ENCODE measurements at regions not wholly inside any gene's neighbourhood (a gene's known extent, or its start where the extent isn't known, plus 50 kb on each side); places are given as distances from the start of the nearest gene placed in this dataset.

DNA sequence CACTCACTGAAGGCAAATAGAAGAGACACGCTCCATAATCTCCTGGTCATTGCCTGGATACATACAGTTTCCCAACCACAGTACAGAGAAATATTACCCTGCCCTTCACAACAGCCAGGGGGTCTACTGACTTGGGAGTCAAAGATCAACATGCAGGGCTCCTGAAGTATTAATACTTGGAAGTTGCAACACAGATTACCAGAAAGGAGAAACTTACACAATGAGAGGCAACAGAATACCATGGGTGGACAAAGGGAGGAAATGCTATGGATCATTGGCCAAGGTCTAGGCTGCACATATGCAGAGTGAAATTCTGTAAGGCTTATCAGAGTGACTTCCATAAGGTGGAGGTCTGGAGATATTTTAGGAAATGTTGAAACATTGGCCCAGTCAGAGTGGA lies 267.9 kb upstream of the FAT3 start:
- TF ChIP-seq, protein P1, sequence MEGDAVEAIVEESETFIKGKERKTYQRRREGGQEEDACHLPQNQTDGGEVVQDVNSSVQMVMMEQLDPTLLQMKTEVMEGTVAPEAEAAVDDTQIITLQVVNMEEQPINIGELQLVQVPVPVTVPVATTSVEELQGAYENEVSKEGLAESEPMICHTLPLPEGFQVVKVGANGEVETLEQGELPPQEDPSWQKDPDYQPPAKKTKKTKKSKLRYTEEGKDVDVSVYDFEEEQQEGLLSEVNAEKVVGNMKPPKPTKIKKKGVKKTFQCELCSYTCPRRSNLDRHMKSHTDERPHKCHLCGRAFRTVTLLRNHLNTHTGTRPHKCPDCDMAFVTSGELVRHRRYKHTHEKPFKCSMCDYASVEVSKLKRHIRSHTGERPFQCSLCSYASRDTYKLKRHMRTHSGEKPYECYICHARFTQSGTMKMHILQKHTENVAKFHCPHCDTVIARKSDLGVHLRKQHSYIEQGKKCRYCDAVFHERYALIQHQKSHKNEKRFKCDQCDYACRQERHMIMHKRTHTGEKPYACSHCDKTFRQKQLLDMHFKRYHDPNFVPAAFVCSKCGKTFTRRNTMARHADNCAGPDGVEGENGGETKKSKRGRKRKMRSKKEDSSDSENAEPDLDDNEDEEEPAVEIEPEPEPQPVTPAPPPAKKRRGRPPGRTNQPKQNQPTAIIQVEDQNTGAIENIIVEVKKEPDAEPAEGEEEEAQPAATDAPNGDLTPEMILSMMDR (IDR thresholded peaks at IDR 0.05) = no peak
- TF ChIP-seq, protein P2, sequence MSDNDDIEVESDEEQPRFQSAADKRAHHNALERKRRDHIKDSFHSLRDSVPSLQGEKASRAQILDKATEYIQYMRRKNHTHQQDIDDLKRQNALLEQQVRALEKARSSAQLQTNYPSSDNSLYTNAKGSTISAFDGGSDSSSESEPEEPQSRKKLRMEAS (CRISPR knock-in tag; IDR thresholded peaks at IDR 0.05) = no peak
- TF ChIP-seq ZNF416 (CRISPR knock-in tag; IDR thresholded peaks at IDR 0.05) = no peak
- TF ChIP-seq, protein P3, sequence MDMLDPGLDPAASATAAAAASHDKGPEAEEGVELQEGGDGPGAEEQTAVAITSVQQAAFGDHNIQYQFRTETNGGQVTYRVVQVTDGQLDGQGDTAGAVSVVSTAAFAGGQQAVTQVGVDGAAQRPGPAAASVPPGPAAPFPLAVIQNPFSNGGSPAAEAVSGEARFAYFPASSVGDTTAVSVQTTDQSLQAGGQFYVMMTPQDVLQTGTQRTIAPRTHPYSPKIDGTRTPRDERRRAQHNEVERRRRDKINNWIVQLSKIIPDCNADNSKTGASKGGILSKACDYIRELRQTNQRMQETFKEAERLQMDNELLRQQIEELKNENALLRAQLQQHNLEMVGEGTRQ (CRISPR knock-in tag; IDR thresholded peaks at IDR 0.05) = no peak
- no peak for TF ChIP-seq FOXP1 (CRISPR knock-in tag; IDR thresholded peaks at IDR 0.05; ENCODE audit: borderline replicate concordance)
- TF ChIP-seq, protein P4, sequence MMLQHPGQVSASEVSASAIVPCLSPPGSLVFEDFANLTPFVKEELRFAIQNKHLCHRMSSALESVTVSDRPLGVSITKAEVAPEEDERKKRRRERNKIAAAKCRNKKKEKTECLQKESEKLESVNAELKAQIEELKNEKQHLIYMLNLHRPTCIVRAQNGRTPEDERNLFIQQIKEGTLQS (CRISPR knock-in tag; conservative IDR thresholded peaks at IDR 0.05) = no peak
- no peak for TF ChIP-seq NR3C1 (CRISPR knock-in tag; conservative IDR thresholded peaks at IDR 0.05; ENCODE audit: low read depth)
- TF ChIP-seq TCF7 (CRISPR knock-in tag; IDR thresholded peaks at IDR 0.05; ENCODE audit: low read depth) = no peak
- TF ChIP-seq, protein P5, sequence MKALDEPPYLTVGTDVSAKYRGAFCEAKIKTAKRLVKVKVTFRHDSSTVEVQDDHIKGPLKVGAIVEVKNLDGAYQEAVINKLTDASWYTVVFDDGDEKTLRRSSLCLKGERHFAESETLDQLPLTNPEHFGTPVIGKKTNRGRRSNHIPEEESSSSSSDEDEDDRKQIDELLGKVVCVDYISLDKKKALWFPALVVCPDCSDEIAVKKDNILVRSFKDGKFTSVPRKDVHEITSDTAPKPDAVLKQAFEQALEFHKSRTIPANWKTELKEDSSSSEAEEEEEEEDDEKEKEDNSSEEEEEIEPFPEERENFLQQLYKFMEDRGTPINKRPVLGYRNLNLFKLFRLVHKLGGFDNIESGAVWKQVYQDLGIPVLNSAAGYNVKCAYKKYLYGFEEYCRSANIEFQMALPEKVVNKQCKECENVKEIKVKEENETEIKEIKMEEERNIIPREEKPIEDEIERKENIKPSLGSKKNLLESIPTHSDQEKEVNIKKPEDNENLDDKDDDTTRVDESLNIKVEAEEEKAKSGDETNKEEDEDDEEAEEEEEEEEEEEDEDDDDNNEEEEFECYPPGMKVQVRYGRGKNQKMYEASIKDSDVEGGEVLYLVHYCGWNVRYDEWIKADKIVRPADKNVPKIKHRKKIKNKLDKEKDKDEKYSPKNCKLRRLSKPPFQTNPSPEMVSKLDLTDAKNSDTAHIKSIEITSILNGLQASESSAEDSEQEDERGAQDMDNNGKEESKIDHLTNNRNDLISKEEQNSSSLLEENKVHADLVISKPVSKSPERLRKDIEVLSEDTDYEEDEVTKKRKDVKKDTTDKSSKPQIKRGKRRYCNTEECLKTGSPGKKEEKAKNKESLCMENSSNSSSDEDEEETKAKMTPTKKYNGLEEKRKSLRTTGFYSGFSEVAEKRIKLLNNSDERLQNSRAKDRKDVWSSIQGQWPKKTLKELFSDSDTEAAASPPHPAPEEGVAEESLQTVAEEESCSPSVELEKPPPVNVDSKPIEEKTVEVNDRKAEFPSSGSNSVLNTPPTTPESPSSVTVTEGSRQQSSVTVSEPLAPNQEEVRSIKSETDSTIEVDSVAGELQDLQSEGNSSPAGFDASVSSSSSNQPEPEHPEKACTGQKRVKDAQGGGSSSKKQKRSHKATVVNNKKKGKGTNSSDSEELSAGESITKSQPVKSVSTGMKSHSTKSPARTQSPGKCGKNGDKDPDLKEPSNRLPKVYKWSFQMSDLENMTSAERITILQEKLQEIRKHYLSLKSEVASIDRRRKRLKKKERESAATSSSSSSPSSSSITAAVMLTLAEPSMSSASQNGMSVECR (CRISPR knock-in tag; IDR thresholded peaks at IDR 0.05; ENCODE audit: borderline replicate concordance) = no peak
